Spleen (tissue), 7 donors: ENCODE measurements at regions not wholly inside any gene's neighbourhood (a gene's known extent, or its start where the extent isn't known, plus 50 kb on each side); places are given as distances from the start of the nearest gene placed in this dataset.

ENCODE experiments used
- CTCF ChIP-seq, 11 experiments: fragments of 200-600 bp in 7 of 11; fragments of 450-650 bp in 4 of 11; sonication (generic) in 4 of 11; IDR thresholded peaks in 8 of 11; conservative IDR thresholded peaks in 3 of 11; 1 replicate in 7 of 11; 2 replicates in 4 of 11; pipeline versions ENCODE4 v1.4.0 to v1.8.0; 2016 to 2021; ENCODE audit warnings: antibody characterized with exemption in 11 of 11, inconsistent platforms in 4 of 11, mild to moderate bottlenecking in 1 of 11
- POLR2A ChIP-seq, 3 donors: fragments of 450-650 bp; IDR thresholded peaks; one replicate each; pipeline ENCODE4 v1.5.1; 2017; ENCODE audit warnings: antibody characterized with exemption in 3 of 3, mild to moderate bottlenecking in 1 of 3
- POLR2AphosphoS5 ChIP-seq, 3 donors: sonication (generic); formaldehyde crosslinking; IDR thresholded peaks; one replicate each; pipeline ENCODE4 v1.5.1; 2017; ENCODE audit warnings: antibody characterized with exemption in 3 of 3
- donor health status: DM: no; HTN: no; CAD: no; lungs with moderate emphysema.
- donor health status: DM: no; HTN: no; CAD: no.
- donor health status: DM: no; HTN: no; CAD: no.

- TF ChIP-seq CTCF (IDR thresholded peaks at IDR 0.05 in 8 of 11, conservative IDR thresholded peaks at IDR 0.05 in 3 of 11) (no peak), POLR2A (IDR thresholded peaks at IDR 0.05) (no peak), POLR2AphosphoS5 (IDR thresholded peaks at IDR 0.05) (no peak)
These were observed 675.0 kb upstream of the NUDT12 start for GRCh38 chr5:104237586-104237985.
